H1 (cell line): ENCODE measurements at regions not wholly inside any gene's neighbourhood (a gene's known extent, or its start where the extent isn't known, plus 50 kb on each side); places are given as distances from the start of the nearest gene placed in this dataset.

ENCODE experiments used
- CTCF ChIA-PET: fragments of 300-600 bp; sonication (Branson Sonifier 250); formaldehyde crosslinking; loops from one replicate; lab custom pipeline; 2021; ENCODE audit not compliant: partially characterized antibody; lab: Charles Lee
- POLR2A ChIA-PET: fragments of 300-600 bp; sonication (Branson Sonifier 250); formaldehyde crosslinking; loops from one replicate; lab custom pipeline; 2021; ENCODE audit warnings: inconsistent platforms; ENCODE audit not compliant: partially characterized antibody; lab: Charles Lee
- DNase-seq, 2 experiments: peaks; one replicate each; pipeline versions ENCODE4 v3.0.0 to v3.0.0-alpha.2; 2010 to 2022; ENCODE audit warnings: low spot score in 2 of 2, low read depth in 1 of 2, mixed read lengths in 1 of 2
- FAIRE-seq: peaks from 2 replicates; lab custom pipeline; 2011; peaks lifted over from hg19 to GRCh38; lab: Jason Lieb, UNC
- H2AFZ ChIP-seq: 2 replicates; pipeline ENCODE4 v1.8.1; 2012; ENCODE audit warnings: low read length, inconsistent platforms
- H2AK5ac ChIP-seq: 2 replicates; pipeline ENCODE4 v1.6.1; 2013; ENCODE audit warnings: low read depth, low read length
- H2BK120ac ChIP-seq: replicated peaks from 2 replicates; pipeline ENCODE3; 2013; ENCODE audit warnings: low read depth, low read length, inconsistent platforms
- H2BK12ac ChIP-seq: 2 replicates; pipeline ENCODE4 v1.6.1; 2013; ENCODE audit warnings: low read depth, low read length
- H2BK15ac ChIP-seq: 2 replicates; pipeline ENCODE4 v1.6.1; 2013; ENCODE audit warnings: low read length
- H2BK20ac ChIP-seq: 2 replicates; pipeline ENCODE4 v1.6.1; 2013; ENCODE audit warnings: low read length
- H2BK5ac ChIP-seq: 2 replicates; pipeline ENCODE4 v1.6.1; 2013; ENCODE audit warnings: low read depth, low read length
- H3K14ac ChIP-seq: 2 replicates; pipeline ENCODE4 v1.6.1; 2013; ENCODE audit warnings: inconsistent platforms; ENCODE audit not compliant: insufficient read length
- H3K18ac ChIP-seq: 2 replicates; pipeline ENCODE4 v1.6.1; 2013; ENCODE audit warnings: low read length; ENCODE audit errors: extremely low read depth
- H3K23ac ChIP-seq: 2 replicates; pipeline ENCODE4 v1.6.1; 2013; ENCODE audit warnings: inconsistent platforms; ENCODE audit not compliant: insufficient read length
- H3K23me2 ChIP-seq: 2 replicates; pipeline ENCODE4 v1.6.1; 2013; ENCODE audit warnings: low read depth, low read length
- H3K27ac ChIP-seq: 2 replicates; pipeline ENCODE4 v1.6.1; 2011; ENCODE audit warnings: low read depth, low read length, inconsistent platforms
- H3K27me3 ChIP-seq, 4 experiments: replicated peaks in 1 of 4; 1 replicate in 1 of 4; 2 replicates in 3 of 4; pipeline versions ENCODE4 v1.6.1 to v1.8.1; 2011 to 2013; ENCODE audit warnings: low read length in 3 of 4, mild to moderate bottlenecking in 3 of 4, inconsistent platforms in 2 of 4, mixed read lengths in 2 of 4, moderate library complexity in 1 of 4; ENCODE audit not compliant: control insufficient read depth in 3 of 4, insufficient read depth in 3 of 4; ENCODE audit errors: extremely low read depth in 1 of 4
- H3K36me3 ChIP-seq, 4 experiments: 2 replicates each; pipeline versions ENCODE4 v1.6.1 to v1.8.1; 2011 to 2013; ENCODE audit warnings: mild to moderate bottlenecking in 4 of 4, low read length in 3 of 4, moderate library complexity in 2 of 4, control low read depth in 1 of 4, inconsistent platforms in 1 of 4; ENCODE audit not compliant: insufficient read depth in 4 of 4, control insufficient read depth in 2 of 4
- H3K4ac ChIP-seq: replicated peaks from 2 replicates; pipeline ENCODE3; 2013; ENCODE audit warnings: low read length, low read depth, mixed read lengths, inconsistent platforms; ENCODE audit not compliant: insufficient read length
- H3K4me1 ChIP-seq, 4 experiments: replicated peaks in 1 of 4; 1 replicate in 1 of 4; 2 replicates in 3 of 4; pipeline versions ENCODE4 v1.6.1 to v1.8.1; 2011 to 2013; ENCODE audit warnings: low read length in 3 of 4, inconsistent platforms in 2 of 4, mixed read lengths in 1 of 4; ENCODE audit not compliant: insufficient read depth in 4 of 4, control insufficient read depth in 3 of 4
- H3K4me2 ChIP-seq, 2 experiments: 2 replicates each; pipeline versions ENCODE4 v1.6.1 to v1.8.1; 2011 to 2013; ENCODE audit warnings: low read depth in 2 of 2, low read length in 2 of 2, control low read depth in 1 of 2, inconsistent platforms in 1 of 2, mild to moderate bottlenecking in 1 of 2; ENCODE audit not compliant: insufficient read depth in 1 of 2
- H3K4me3 ChIP-seq, 4 experiments: fragments of 200-600, 300-600 bp in 1 of 4; sonication (generic), shearing (Covaris generic), sonication (Bioruptor Twin) in 1 of 4; 2 replicates each; pipeline versions ENCODE4 v1.5.1 to v1.8.1; 2011 to 2016; ENCODE audit warnings: low read length in 4 of 4, low read depth in 3 of 4, control low read depth in 2 of 4, inconsistent platforms in 2 of 4, mild to moderate bottlenecking in 2 of 4, mixed read lengths in 1 of 4, moderate library complexity in 1 of 4; ENCODE audit not compliant: insufficient read depth in 2 of 4; ENCODE audit errors: extremely low read depth in 1 of 4
- H3K56ac ChIP-seq: replicated peaks from 2 replicates; pipeline ENCODE3; 2013; ENCODE audit warnings: low read depth, mild to moderate bottlenecking, mixed read lengths, low read length, inconsistent platforms; ENCODE audit not compliant: insufficient read length
- H3K79me1 ChIP-seq: 2 replicates; pipeline ENCODE4 v1.6.1; 2013; ENCODE audit warnings: low read depth, low read length, control low read depth
- H3K79me2 ChIP-seq, 2 experiments: 2 replicates each; pipeline versions ENCODE4 v1.6.1 to v1.8.1; 2012 to 2013; ENCODE audit warnings: low read length in 2 of 2, mild to moderate bottlenecking in 2 of 2, inconsistent platforms in 1 of 2; ENCODE audit not compliant: insufficient read depth in 2 of 2, control insufficient read depth in 1 of 2
- H3K9ac ChIP-seq, 4 experiments: replicated peaks in 1 of 4; 1 replicate in 1 of 4; 2 replicates in 3 of 4; pipeline versions ENCODE4 v1.6.1 to v1.8.1; 2011 to 2013; ENCODE audit warnings: low read depth in 3 of 4, low read length in 3 of 4, control low read depth in 2 of 4, mild to moderate bottlenecking in 2 of 4, moderate library complexity in 2 of 4, inconsistent platforms in 1 of 4; ENCODE audit errors: extremely low read depth in 1 of 4
- H3K9me3 ChIP-seq, 2 experiments: 2 replicates each; pipeline versions ENCODE4 v1.6.1 to v1.8.1; 2012 to 2013; ENCODE audit warnings: mild to moderate bottlenecking in 2 of 2, moderate library complexity in 2 of 2, control low read depth in 1 of 2, inconsistent platforms in 1 of 2, low read depth in 1 of 2, low read length in 1 of 2, mixed read lengths in 1 of 2; ENCODE audit not compliant: insufficient read depth in 2 of 2
- H4K20me1 ChIP-seq, 2 experiments: replicated peaks in 1 of 2; 2 replicates each; pipeline versions ENCODE3 to v1.8.1; 2011 to 2013; ENCODE audit warnings: inconsistent platforms in 2 of 2, low read length in 2 of 2, mild to moderate bottlenecking in 1 of 2; ENCODE audit not compliant: insufficient read depth in 2 of 2, control insufficient read depth in 1 of 2
- H4K5ac ChIP-seq: 2 replicates; pipeline ENCODE4 v1.6.1; 2013; ENCODE audit warnings: low read length, low read depth, mixed read lengths, inconsistent platforms; ENCODE audit not compliant: insufficient read length
- H4K8ac ChIP-seq: 2 replicates; pipeline ENCODE4 v1.8.0; 2013; ENCODE audit warnings: mild to moderate bottlenecking, moderate library complexity, low read length, inconsistent platforms; ENCODE audit not compliant: insufficient read depth; ENCODE audit errors: extremely low read depth
- H4K91ac ChIP-seq: replicated peaks from 2 replicates; pipeline ENCODE3; 2013; ENCODE audit warnings: low read length, mixed read lengths, inconsistent platforms; ENCODE audit not compliant: insufficient read length
- CEBPB ChIP-seq: IDR thresholded peaks from 2 replicates; pipeline ENCODE4 v1.6.1; 2012; ENCODE audit warnings: low read depth, low read length
- CHD2 ChIP-seq: IDR thresholded peaks from 2 replicates; pipeline ENCODE4 v1.6.1; 2012; ENCODE audit warnings: low read length, improper control_type of control experiment
- CREB1 ChIP-seq: IDR thresholded peaks from 2 replicates; pipeline ENCODE4 v1.6.1; 2012; ENCODE audit warnings: inconsistent platforms
- CTBP2 ChIP-seq: IDR thresholded peaks from 2 replicates; pipeline ENCODE4 v1.7.0; 2011; ENCODE audit warnings: borderline replicate concordance, mild to moderate bottlenecking, moderate library complexity, mixed read lengths, low read length; ENCODE audit not compliant: insufficient read depth, insufficient read length
- SP1 ChIP-seq: IDR thresholded peaks from 2 replicates; pipeline ENCODE4 v1.6.1; 2011; ENCODE audit warnings: low read depth, low read length
- SP4 ChIP-seq: IDR thresholded peaks from 2 replicates; pipeline ENCODE4 v1.6.1; 2012; ENCODE audit warnings: low read length, inconsistent platforms
- YY1 ChIP-seq: IDR thresholded peaks from 2 replicates; pipeline ENCODE4 v1.6.1; 2011; ENCODE audit warnings: low read depth, mild to moderate bottlenecking, low read length
- WGBS, 2 experiments: shearing (Covaris generic) in 1 of 2; methylation state at CpG; one replicate each; pipeline versions ENCODE4 v1.1.6 to v1.1.7; 2013 to 2015; ENCODE audit warnings: low lambda C conversion rate in 2 of 2, mixed read lengths in 2 of 2, inconsistent platforms in 1 of 2, low coverage in 1 of 2, missing lambda C conversion rate in 1 of 2; ENCODE audit not compliant: insufficient replicate concordance in 2 of 2, insufficient coverage in 1 of 2, insufficient read length in 1 of 2; ENCODE audit errors: extremely low coverage in 1 of 2, missing lambda C conversion rate in 1 of 2; 5-methylcytosine and 5-hydroxymethylcytosine counted together
- TF ChIP-seq, protein P1 (sequence below): IDR thresholded peaks from 2 replicates; pipeline ENCODE4 v1.6.1; 2012; ENCODE audit warnings: inconsistent platforms
- TF ChIP-seq, protein P2 (sequence below), 3 experiments: IDR thresholded peaks; 1 replicate in 2 of 3; 2 replicates in 1 of 3; pipeline versions ENCODE4 v1.5.1 to v1.6.1; 2011; ENCODE audit warnings: low read length in 3 of 3, mild to moderate bottlenecking in 3 of 3, inconsistent platforms in 2 of 3, low read depth in 1 of 3, moderate library complexity in 1 of 3; ENCODE audit not compliant: insufficient read depth in 1 of 3; ENCODE audit errors: control extremely low read depth in 1 of 3

DNA sequence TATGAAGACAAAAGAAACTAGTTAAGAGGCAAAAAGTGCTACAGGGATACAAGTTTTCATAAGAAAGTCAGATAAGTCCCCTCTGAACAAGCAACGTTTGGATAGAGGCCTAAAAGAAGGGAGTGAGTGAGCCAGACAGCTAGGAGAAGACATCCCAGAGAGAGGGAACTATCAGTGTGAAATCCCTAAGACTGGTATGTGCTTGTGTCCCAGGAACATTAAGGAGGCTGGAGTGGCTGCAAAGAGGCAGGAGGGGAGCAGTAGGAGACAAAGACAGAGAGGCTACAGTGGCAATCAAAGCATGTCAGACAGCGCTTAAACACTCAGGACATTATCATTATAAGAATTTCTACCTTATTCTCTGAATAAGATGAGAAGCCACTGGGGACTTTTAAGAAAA lies 139.1 kb upstream of the STK32A start:
- no peaks in the 10 kb centered on the region for H3K79me2 ChIP-seq
- no peaks in the 10 kb centered on the region for H3K36me3 ChIP-seq
- no peak overlapping the region for H3K4me3 ChIP-seq
- H4K91ac ChIP-seq, result no peak overlapping the region
- no peak overlapping the region for H4K8ac ChIP-seq
- H3K27me3 ChIP-seq, result no peaks in the 10 kb centered on the region
- no peak overlapping the region for H2BK120ac ChIP-seq
- no peak overlapping the region for H2BK20ac ChIP-seq
- no peak overlapping the region for H3K56ac ChIP-seq
- H3K14ac ChIP-seq, result no peak overlapping the region
- ChIA-PET CTCF (interaction anchor here (0.8 kb wide), 1 partner anchor 93 kb away, joined by 6 read pairs; no protein-coding TSS in a partner anchor), POLR2A (no interaction called here)
- no peaks in the 10 kb centered on the region for H4K20me1 ChIP-seq
- TF ChIP-seq, protein P1, sequence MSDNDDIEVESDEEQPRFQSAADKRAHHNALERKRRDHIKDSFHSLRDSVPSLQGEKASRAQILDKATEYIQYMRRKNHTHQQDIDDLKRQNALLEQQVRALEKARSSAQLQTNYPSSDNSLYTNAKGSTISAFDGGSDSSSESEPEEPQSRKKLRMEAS, result no peak
- TF ChIP-seq CHD2 (no peak), SP4 (no peak), SP1 (no peak), CTBP2 (no peak), CREB1 (no peak), YY1 (no peak), CEBPB (no peak)
- TF ChIP-seq, protein P2, sequence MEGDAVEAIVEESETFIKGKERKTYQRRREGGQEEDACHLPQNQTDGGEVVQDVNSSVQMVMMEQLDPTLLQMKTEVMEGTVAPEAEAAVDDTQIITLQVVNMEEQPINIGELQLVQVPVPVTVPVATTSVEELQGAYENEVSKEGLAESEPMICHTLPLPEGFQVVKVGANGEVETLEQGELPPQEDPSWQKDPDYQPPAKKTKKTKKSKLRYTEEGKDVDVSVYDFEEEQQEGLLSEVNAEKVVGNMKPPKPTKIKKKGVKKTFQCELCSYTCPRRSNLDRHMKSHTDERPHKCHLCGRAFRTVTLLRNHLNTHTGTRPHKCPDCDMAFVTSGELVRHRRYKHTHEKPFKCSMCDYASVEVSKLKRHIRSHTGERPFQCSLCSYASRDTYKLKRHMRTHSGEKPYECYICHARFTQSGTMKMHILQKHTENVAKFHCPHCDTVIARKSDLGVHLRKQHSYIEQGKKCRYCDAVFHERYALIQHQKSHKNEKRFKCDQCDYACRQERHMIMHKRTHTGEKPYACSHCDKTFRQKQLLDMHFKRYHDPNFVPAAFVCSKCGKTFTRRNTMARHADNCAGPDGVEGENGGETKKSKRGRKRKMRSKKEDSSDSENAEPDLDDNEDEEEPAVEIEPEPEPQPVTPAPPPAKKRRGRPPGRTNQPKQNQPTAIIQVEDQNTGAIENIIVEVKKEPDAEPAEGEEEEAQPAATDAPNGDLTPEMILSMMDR (IDR thresholded peaks at IDR 0.05; ENCODE audit: control extremely low read depth in 1 of 3, insufficient read depth in 1 of 3, low read depth in 1 of 3, low read length in 3 of 3), result no peak
- H4K5ac ChIP-seq, result no peak overlapping the region
- H3K9me3 ChIP-seq, result no peaks in the 10 kb centered on the region
- no peak overlapping the region for H3K23ac ChIP-seq
- no peak overlapping the region for H2AFZ ChIP-seq
- 84% methylated on average over 2 of the region's 2 CpGs; no CpG with 5 or more reads in 1 of the 2 experiments for WGBS, 2 experiments
- no peak overlapping the region for H3K27ac ChIP-seq
- peaks cover 0 to 3% (median 0%) of the 10 kb centered on the region in 4 experiments; a peak in 3 of 7 replicates for H3K4me1 ChIP-seq
- no peak overlapping the region for H2AK5ac ChIP-seq
- H3K79me1 ChIP-seq, result no peaks in the 10 kb centered on the region
- no peak overlapping the region for H2BK15ac ChIP-seq
- no peak overlapping the region for H3K9ac ChIP-seq
- H2BK5ac ChIP-seq, result no peak overlapping the region
- H3K23me2 ChIP-seq, result no peaks in the 10 kb centered on the region
- DNase-seq (no peak), FAIRE-seq (no peak)
- H3K4me2 ChIP-seq, result no peak overlapping the region
- no peak overlapping the region for H3K4ac ChIP-seq
- H3K18ac ChIP-seq, result no peak overlapping the region
- no peak overlapping the region for H2BK12ac ChIP-seq
